NCI-H2227 (cell line): ENCODE measurements at regions not wholly inside any gene's neighbourhood (a gene's known extent, or its start where the extent isn't known, plus 50 kb on each side); places are given as distances from the start of the nearest gene placed in this dataset.
A peak's percentile ranks its signal among the peaks of the same experiment; 100 is the strongest.
"Not testable (repeated sequence)": the region's sequence is repeated elsewhere in the genome, so short reads cannot be mapped to it uniquely, and the experiment has no call there.

Experiments
- DNase-seq: peaks from one replicate; lab custom pipeline; 2025; ENCODE audit not compliant: unreplicated experiment; lab: John Stamatoyannopoulos, UW

- no peak for DNase-seq
Measured at GRCh38 chr13:59435024-59435423, 728.7 kb downstream of the DIAPH3 start.

GRCh38 chr13:59437544-59438301, 726.0 kb downstream of the DIAPH3 start:
- DNase-seq = peak; percentile 44

- DNase-seq = no peak
Measured at GRCh38 chr13:59439776-59440428, 723.8 kb downstream of the DIAPH3 start.

- DNase-seq = not testable (repeated sequence)
Measured at GRCh38 chr13:59441068-59441467, 722.7 kb downstream of the DIAPH3 start.

- DNase-seq = no peak
Measured at GRCh38 chr13:59441596-59442280, 722.0 kb downstream of the DIAPH3 start.

GRCh38 chr13:59442461-59442860, 721.3 kb downstream of the DIAPH3 start:
- no peak for DNase-seq

GRCh38 chr13:59442944-59443486, 720.7 kb downstream of the DIAPH3 start:
- no peak for DNase-seq

- peak; percentile 70 for DNase-seq
Measured at GRCh38 chr13:59444210-59444857, 719.4 kb downstream of the DIAPH3 start.

GRCh38 chr13:59445812-59446211, 717.9 kb downstream of the DIAPH3 start:
- no peak for DNase-seq

GRCh38 chr13:59446391-59446790, 717.3 kb downstream of the DIAPH3 start:
- no peak for DNase-seq

- no peak for DNase-seq
Measured at GRCh38 chr13:59447031-59447430, 716.7 kb downstream of the DIAPH3 start.

- DNase-seq = no peak
Measured at GRCh38 chr13:59447846-59448620, 715.7 kb downstream of the DIAPH3 start.

GRCh38 chr13:59449750-59450149, 714.0 kb downstream of the DIAPH3 start:
- DNase-seq = no peak

GRCh38 chr13:59450229-59450628, 713.5 kb downstream of the DIAPH3 start:
- no peak for DNase-seq

GRCh38 chr13:59451236-59451635, 712.5 kb downstream of the DIAPH3 start:
- no peak for DNase-seq

- DNase-seq = peak; percentile 14
Measured at GRCh38 chr13:59452189-59452890, 711.4 kb downstream of the DIAPH3 start.

GRCh38 chr13:59458908-59459579, 704.7 kb downstream of the DIAPH3 start:
- no peak for DNase-seq

- no peak for DNase-seq
Measured at GRCh38 chr13:59459972-59460371, 703.8 kb downstream of the DIAPH3 start.

- DNase-seq = no peak
Measured at GRCh38 chr13:59461411-59461810, 702.3 kb downstream of the DIAPH3 start.
